ENCODE measurements at regions not wholly inside any gene's neighbourhood (a gene's known extent, or its start where the extent isn't known, plus 50 kb on each side); places are given as distances from the start of the nearest gene placed in this dataset.
"Not testable (repeated sequence)": the region's sequence is repeated elsewhere in the genome, so short reads cannot be mapped to it uniquely, and the experiment has no call there.

- DNase-seq = no peak
These were observed 133.7 kb downstream of the PXDC1 start for GRCh38 chr6:3617681-3618311.

- DNase-seq = no peak
These were observed 134.3 kb downstream of the PXDC1 start for GRCh38 chr6:3617192-3617631.

- no peak for DNase-seq
These were observed 134.8 kb downstream of the PXDC1 start for GRCh38 chr6:3616565-3617176.

DNA sequence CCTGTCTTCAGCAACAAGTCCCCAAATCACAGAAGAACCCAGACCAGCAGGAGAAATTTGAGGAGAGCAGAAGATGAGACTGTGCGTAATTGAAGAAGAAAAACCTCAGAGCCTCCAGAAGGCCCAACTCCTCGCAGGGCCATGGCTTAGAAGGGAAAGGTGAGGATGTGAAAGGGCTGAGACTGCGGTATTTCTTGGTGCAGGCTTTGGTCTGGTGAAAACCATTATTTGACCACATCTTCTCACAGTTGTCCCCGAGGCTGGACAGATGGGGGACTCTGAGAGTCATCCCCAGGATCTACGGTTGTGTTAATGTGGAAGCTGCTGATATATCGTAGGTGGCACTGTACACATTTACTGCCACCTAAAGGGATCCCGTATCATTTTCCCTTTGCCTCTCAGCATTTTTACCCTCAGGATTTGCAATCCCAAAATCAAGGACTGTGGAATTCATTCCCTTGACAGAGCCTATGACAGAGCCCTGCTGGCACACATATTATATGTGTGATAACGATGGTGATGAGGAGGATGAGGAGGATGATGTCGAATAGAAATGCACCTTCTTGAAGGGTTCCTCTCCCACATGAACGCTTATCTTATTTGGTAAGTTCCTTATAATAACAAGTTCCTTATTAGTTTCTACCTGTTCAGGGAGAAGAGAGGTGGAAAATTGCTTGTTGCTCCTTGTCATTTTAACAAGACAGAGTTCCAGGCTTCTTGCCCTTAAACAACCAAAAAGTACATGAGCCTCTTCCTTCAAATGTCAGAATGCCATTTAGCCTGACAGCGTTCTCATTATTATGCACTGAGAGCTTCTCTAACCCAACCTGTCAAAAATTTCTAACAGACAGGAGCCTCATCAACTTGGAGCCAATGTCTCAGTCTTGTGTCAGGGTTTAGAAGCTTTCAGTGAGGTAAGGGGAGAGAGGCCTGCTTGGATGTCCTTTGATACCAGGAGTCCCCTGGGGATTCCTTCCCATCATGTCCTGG lies 135.8 kb downstream of the PXDC1 start:
- no peak for DNase-seq

GRCh38 chr6:3614918-3615317 lies 136.6 kb downstream of the PXDC1 start:
- no peak for DNase-seq

GRCh38 chr6:3613565-3613964 lies 137.9 kb downstream of the PXDC1 start:
- DNase-seq = not testable (repeated sequence)

GRCh38 chr6:3612341-3613041 lies 139.0 kb downstream of the PXDC1 start:
- no peak for DNase-seq

- no peak for DNase-seq
These were observed 140.6 kb downstream of the PXDC1 start for GRCh38 chr6:3610921-3611320.

DNA sequence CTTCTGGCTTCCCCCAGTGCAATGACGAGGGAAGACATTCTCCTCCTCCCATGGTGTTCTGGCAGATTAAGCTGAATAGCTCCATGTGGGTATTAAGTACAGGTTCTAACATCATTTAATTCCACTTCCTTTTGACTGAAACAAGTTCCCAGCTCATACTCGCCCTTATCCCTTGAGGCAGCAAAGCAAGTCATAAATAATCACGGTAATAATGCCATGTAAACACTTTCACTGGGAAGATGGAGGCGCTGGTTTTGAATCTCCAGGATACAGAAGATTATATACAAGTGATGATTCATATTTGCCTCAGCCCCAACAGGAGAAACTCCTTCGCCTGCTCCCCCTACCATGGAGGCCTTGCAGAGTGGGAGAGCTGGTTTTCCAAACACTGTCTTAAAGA lies 141.3 kb downstream of the PXDC1 start:
- no peak for DNase-seq

GRCh38 chr6:3609388-3609787 lies 142.1 kb downstream of the PXDC1 start:
- DNase-seq = no peak

DNA sequence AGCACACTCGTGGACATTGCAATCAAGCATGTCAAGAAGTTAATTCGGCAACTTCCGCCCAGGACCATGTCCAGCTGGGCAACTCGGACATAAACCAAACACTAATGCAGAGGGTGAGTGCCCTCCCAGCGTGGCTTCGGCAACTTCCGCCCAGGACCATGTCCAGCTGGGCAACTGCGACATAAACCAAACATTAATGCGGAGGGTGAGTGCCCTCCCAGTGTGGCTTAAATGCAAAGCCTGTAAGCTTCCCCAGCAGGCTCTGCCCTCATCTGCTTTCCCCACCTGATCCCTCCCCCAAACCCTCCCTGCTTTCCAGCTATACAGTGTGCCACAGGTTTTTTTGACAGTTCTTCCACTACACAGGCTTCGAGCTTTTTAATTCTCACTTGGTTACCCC lies 143.4 kb downstream of the PXDC1 start:
- no peak for DNase-seq

DNA sequence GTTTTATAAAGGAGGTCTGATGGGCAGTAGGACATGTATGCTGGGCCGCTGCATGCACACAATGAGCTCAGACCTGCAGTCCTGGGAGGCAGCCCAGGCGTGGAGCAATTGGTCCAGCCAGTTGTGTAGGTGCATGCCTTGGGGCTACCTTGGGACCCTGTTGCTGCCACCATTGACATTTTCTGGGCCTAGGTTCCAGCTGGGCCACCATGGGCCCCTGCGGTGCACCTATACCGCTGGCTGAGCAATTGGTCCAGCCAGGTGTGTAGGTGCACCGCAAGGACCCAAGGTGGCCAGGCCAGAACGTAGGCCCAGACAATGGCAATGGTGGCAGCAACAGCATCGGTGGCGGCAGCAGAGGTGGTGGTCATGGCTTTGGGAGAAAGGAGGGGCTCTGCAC lies 143.9 kb downstream of the PXDC1 start:
- no peak for DNase-seq

DNA sequence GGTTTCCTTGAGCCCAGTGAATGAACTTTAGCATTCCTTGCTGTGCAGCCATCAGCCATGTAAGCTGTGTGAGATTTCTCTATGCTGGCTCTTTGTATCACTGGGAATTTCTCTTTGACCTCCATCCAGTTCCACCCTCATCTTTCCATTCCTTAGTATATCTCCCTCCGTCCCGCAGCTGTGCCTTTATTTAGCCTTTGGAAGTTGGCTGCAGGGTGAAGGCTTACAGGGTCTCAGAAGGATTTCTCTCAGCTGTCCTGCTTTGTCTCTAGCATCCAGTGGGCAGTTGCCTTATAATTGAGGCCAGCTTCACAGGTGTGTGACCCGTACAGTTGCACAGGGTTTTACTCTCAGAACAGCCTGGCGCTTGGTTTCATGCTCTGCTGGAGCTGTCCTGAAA lies 144.3 kb downstream of the PXDC1 start:
- DNase-seq = no peak

DNA sequence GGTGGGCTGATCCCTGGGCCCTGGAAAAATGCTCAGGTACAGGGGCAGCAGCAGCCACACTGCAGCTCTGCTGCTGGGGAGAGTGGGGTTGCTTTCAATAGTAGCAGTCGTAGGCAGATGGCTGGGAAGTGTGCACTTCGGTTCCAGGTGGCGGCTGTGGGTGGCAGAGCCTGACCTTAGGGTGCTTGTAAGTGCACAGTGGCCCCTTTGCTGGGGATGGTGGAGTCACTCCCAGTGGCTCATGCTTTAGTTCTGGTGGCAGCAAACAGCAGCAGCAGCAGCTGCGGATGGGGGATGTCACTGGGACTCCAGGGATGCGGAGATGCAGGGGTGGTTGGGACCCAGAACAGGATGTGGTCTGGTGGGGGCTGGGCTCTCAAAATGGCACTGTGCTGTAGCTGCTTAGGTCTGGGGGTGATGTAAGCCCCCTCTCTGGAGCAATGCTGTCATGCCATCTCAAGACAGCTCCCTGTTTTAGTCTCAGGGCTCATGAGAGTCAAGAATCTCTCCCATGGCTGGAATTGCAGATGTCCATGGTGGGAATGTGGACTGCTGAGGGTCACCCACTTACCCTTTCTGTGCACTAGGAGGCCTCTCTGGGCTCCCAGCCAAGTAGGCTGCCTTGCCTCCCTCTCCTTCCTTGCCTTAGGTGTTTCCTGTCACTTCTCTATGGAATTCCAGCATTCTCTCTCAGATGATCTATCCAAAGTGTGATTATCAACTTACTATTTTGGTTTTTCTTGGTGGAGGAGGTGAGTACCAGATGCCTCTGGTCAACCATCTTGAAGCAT lies 146.7 kb upstream of the SLC22A23 start:
- no peak for DNase-seq

- DNase-seq = no peak
These were observed 144.7 kb upstream of the SLC22A23 start for GRCh38 chr6:3601570-3601969.

GRCh38 chr6:3597500-3598064 lies 140.7 kb upstream of the SLC22A23 start:
- no peak for DNase-seq

- DNase-seq = no peak
These were observed 139.9 kb upstream of the SLC22A23 start for GRCh38 chr6:3596766-3597165.

GRCh38 chr6:3594201-3594600 lies 137.4 kb upstream of the SLC22A23 start:
- no peak for DNase-seq

DNA sequence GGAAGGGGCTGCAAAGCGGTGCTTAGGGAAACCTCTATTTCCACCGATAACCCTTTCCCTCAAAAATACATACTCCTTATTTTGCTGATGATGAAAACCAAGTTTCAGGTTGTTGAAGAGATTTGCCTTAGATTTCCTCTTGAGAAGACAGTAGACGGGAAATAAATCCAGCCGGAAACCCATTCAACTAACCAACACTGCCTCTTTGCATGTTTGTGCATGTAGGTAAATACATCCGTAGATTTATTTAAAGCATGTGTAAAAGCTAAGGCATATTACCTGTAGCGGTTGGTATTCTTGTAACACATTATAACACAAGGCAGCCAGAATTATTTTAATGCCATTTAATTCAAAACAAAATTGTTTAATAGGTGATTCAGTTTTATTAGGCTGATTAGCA lies 136.3 kb upstream of the SLC22A23 start:
- no peak for DNase-seq

GRCh38 chr6:3592371-3592941 lies 135.6 kb upstream of the SLC22A23 start:
- no peak for DNase-seq

DNA sequence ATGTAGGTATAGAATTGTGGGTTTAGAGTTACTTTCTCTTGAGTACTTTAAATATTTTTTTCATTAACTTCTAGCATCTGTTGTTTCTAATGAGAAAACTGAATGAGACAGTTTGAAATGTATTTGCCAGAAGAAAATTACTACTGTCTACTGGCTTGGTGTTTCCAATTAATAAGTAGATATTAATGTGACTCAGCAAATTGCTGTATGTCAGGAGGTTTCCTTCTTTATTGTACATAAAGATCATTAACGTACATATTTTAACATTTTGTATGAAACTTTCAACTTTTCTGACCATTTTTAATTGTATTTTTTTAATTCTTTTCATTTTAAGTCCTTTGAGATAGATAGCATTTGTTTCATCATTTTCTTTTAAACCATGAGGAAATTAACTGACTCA lies 135.1 kb upstream of the SLC22A23 start:
- DNase-seq = no peak

- DNase-seq = no peak
These were observed 130.8 kb upstream of the SLC22A23 start for GRCh38 chr6:3587660-3588059.

Data from stimulated activated naive CD4-positive, alpha-beta T cell (primary cell).